ENCODE measurements at regions not wholly inside any gene's neighbourhood (a gene's known extent, or its start where the extent isn't known, plus 50 kb on each side); places are given as distances from the start of the nearest gene placed in this dataset.
A peak's percentile ranks its signal among the peaks of the same experiment; 100 is the strongest.
"Not testable (repeated sequence)": the region's sequence is repeated elsewhere in the genome, so short reads cannot be mapped to it uniquely, and the experiment has no call there.

DNA sequence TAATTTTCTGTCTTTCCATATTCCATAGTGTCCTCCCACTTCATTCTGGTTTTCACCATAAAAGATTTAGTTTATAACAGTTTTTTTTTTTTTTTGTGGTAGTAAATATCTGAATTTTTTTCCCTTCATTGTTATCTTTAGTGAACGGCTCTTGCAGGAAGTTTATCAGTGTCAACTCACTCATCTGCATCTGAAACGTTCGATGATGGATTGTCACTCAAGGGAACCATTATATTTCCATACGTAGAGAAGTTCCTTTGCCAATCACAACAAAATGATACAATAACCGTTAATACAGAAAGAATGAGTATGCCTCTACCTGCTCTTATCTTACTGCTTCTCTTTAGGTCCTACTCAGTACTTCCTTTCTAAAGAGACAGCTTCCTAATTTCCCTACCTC lies 651.2 kb upstream of the KCNMB2 start:
- no peak for DNase-seq

- DNase-seq, result no peak
These were observed 649.7 kb upstream of the KCNMB2 start for GRCh38 chr3:177886501-177886900.

GRCh38 chr3:177887475-177887874 lies 648.8 kb upstream of the KCNMB2 start:
- no peak for DNase-seq

- no peak for DNase-seq
These were observed 647.1 kb upstream of the KCNMB2 start for GRCh38 chr3:177889161-177889560.

GRCh38 chr3:177889652-177890358 lies 646.4 kb upstream of the KCNMB2 start:
- DNase-seq, result no peak

DNA sequence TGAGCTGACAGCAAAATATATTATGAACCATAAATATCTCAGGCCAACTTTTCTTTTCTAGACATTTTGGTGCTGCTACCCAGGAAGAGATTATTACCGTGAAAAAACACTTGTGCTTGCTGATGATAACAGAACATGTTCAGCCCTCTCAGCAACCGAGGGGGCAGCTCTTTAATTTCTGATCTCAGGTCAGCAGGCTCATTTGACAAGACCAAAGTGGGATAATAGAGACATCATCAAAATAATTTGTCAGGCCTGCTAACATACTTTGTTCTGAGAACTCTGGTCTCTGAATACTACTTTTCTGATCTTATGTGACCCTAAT lies 645.9 kb upstream of the KCNMB2 start:
- no peak for DNase-seq

GRCh38 chr3:177891569-177891968 lies 644.7 kb upstream of the KCNMB2 start:
- DNase-seq, result not testable (repeated sequence)

GRCh38 chr3:177893331-177893730 lies 642.9 kb upstream of the KCNMB2 start:
- no peak for DNase-seq

GRCh38 chr3:177894081-177894728 lies 642.0 kb upstream of the KCNMB2 start:
- DNase-seq, result no peak

DNA sequence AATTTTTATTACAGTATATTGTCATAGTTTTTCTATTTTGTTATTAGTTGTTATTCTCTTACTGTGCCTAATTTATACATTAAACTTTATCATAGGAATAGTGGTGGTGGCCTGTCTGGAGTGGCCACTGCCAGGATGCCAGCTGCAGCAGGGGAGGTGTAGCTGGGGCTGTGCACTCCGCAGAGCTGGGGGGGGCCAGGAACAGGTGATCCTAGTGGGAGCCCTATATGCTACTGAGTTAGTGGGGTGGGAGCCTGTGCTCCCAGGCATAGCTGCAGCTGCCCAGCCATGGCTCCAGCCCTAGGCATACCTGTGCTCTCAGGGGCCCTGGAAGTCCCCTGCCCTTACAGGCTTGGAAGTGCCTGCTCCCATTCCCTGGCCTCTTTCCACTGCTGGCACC lies 638.1 kb upstream of the KCNMB2 start:
- no peak for DNase-seq

DNA sequence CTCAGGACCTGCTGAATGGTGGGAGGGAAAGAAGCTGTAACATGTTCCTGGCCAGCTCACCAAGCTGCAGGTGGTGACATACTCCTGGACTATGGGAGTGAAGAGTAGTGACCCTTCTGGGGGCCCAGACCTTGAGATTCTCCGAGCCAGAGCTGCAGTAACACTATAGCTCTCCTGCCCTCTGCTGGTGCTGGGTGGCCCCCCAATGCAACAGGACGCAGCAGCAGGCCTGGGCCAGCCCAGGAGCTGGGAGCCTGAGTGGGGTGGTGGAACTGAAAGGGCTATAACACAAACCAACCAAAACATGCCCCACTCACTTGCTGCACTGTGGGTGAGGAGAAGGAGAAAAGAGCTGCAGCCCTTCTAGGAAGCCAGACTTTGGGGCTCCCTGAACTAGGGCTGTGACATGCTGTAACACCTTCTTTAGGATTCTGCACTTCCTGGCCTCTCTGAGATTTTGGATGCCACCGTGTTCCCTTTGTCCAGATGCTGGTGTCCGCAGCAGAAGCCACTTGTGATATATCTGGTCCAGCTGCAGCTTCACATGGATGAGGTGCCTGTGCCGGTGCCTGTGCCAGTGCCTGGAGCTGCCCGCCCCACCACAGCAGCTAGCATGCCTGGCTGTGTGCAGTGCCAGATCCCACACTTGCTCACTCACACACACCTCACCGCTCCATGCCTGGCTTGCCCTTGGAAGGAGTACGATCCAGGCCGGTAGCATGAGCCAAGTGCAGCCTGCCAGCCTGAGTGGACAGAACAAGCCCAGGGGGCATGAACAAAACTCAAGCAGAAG lies 636.8 kb upstream of the KCNMB2 start:
- no peak for DNase-seq

GRCh38 chr3:177902876-177903275 lies 633.4 kb upstream of the KCNMB2 start:
- no peak for DNase-seq

GRCh38 chr3:177904621-177905020 lies 631.6 kb upstream of the KCNMB2 start:
- no peak for DNase-seq

DNA sequence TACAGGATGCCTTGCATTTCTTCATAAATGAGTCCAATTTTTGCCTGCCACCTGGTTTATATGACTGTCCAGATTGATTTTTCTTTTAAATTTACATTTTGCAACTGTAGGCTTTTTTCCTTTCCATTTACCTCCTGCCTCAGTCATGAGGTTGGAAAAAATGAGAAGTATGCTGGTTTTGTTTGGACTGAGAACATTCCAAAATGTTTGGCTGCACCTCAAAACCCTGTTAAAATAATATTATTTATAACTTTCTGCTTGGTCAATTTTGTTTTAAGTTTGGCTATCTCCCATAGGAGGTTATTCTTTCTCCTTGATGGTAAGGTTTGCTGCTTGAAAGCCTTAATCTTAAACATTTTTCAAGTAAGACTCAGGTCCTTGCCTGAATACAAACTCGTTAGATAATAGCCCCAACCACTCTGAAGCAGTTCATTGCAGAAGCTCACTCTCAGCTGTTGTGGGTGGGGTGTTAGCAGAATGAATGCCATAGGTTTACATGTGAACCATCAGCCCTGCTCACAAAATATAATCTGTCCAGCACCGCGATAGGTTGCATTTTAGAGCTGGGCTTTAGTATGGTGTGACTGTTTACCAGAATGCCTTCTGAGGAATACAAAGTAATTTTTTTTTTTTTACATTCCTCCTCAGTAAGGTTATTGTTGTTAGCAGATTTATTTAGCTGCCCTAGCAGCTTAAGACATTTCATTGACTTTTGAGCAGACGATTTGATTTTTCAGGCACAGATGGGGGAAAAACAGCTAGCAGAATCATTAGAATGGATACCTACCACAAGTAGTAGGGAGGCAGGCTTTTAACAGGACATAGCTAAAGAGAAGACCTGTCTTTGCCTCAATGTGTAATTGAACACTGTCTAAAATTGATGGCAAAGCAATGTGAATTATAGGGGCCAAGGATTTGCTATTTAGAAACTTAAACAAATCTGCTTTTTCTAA lies 630.8 kb upstream of the KCNMB2 start:
- DNase-seq, result peak in 1 of 2 donors; percentile 57

DNA sequence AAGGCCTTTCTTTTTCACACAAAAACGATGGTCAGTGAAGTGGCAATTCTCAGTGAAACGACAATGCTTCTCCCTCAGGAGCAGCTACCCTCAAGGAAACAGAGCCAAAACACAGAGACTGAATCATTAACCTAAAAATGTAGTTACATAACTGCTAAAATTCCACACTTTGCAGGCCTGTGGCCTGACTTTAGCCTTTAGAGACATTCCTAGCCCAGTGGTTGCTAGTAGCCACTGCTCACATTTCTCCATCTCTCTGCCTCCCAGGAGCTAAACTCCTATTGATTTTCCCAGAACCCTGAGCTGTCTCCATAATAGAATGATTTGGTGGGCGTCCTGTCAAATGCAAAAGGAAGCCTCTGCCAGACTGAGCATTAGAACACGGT lies 630.1 kb upstream of the KCNMB2 start:
- peak in 1 of 2 donors; percentile 57 for DNase-seq

DNA sequence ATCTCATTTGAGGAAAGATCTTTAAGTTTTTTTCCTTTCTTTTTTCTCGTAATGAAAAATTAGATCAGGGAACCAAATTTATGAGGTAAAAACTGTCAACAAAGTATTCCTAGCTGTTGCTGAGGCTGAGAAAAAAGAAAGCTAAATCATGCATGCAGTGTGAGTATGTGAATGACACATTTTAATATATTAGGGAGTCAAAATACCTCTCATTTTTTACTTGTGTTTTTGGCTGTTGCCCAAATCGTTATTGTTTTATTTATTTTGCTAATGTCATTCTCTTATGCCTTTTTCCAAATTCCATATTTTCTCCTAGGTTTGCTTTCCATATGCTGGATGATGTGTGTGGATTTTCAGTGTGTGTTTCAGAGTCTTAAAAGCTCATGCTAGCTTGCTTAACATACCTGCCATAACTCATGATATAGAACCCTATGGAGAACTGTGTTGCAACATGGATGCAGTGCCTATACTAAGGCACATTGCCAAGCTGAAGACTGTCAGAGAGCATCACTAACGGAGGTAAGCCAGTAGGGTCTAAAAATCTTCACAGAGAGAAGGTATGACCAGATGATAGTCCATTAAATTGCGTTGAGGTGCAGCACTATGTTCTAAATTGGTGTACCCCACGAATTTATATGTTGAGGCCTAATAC lies 629.5 kb upstream of the KCNMB2 start:
- DNase-seq, result no peak

GRCh38 chr3:177909530-177909929 lies 626.7 kb upstream of the KCNMB2 start:
- DNase-seq, result not testable (repeated sequence)

DNA sequence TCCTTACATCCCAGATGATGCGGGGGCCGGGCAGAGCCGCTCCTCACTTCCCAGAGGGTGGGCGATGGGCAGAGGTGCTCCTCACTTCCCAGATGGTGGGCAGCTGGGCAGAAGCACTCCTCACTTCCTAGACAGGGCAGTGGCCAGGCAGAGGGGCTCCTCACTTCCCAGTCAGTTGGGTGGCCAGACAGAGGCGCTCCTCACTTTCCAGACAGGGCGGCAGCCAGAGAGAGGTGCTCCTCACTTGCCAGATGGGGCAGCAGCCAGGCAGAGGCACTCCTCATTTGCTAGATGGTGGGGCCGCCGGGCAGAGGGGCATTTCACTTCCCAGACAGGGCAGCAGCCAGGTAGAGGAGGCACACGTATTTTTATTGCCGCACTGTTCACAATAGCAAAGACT lies 622.0 kb upstream of the KCNMB2 start:
- no peak for DNase-seq

DNA sequence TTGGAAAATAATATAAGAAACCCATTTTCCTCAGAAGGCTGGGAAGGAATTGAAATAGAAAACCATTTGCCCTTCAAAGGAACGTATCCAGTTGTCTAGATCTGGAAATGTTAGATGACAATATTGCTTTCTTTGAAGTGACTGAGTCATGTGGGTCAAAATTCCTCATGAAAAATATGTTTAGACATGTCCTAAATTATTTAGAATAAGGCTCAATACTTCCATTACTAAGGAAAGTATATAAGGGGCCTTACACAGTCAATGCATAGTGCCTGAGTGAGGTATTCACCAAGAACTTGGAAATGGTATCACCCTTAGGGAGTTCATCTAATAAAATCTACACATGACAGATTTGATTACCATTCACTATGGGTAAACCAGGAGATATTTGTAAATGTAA lies 619.8 kb upstream of the KCNMB2 start:
- no peak for DNase-seq

- DNase-seq, result no peak
These were observed 618.9 kb upstream of the KCNMB2 start for GRCh38 chr3:177917234-177917861.

DNA sequence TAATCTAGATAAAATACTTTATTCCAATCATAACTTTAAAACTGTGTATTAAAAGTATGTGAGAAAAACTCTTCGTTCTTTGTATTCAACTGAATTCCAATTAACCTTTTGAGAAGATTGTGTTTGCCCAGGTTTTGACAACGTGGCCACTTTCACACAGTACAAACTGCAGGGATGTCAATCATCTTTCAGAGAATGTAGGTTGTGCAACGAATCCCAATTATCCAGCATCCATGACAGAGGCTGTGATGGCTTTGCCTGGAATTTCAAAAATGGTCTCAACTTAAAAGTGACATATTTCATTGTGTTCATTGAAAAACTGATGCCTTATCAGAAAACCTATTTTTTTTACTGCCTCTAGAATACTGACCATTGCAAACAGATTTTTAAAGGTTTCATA lies 615.1 kb upstream of the KCNMB2 start:
- DNase-seq, result no peak

DNA sequence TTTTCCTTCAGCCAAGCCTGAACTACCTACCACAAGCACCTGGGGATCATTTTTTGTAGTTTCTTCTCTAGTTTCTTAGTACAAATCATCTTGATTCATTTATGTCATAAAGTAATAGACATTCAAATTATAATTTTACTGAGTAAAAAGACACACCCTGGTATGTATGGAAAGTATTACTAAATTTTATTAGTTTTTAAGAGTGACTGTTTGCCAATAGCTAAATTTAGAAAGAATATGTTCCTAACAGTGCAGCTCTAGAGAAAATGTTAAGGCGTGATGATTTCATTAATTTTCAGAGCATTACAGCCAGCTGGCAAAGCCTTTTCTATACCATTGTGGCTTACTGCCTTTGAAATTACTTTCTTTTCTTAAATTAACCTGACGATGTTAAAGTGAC lies 612.0 kb upstream of the KCNMB2 start:
- DNase-seq, result no peak

Measured in hippocampal formation (tissue), 2 donors.